ENCODE measurements at regions not wholly inside any gene's neighbourhood (a gene's known extent, or its start where the extent isn't known, plus 50 kb on each side); places are given as distances from the start of the nearest gene placed in this dataset.

GRCh38 chr10:112094984-112095383, 88.6 kb downstream of the GPAM start:
- FAIRE-seq (no peak), DNase-seq (ENCODE audit: low read depth, low spot score) (no peak)
- no peaks in the 10 kb centered on the region for H3K36me3 ChIP-seq (ENCODE audit: control insufficient read depth in 2 of 2, extremely low read depth in 1 of 2, insufficient read depth in 2 of 2, low read length in 2 of 2)
- no peaks in the 10 kb centered on the region for H3K9me1 ChIP-seq (replicated peaks; ENCODE audit: control insufficient read depth, extremely low read depth, insufficient read depth, low read length)
- TF ChIP-seq, protein P1, sequence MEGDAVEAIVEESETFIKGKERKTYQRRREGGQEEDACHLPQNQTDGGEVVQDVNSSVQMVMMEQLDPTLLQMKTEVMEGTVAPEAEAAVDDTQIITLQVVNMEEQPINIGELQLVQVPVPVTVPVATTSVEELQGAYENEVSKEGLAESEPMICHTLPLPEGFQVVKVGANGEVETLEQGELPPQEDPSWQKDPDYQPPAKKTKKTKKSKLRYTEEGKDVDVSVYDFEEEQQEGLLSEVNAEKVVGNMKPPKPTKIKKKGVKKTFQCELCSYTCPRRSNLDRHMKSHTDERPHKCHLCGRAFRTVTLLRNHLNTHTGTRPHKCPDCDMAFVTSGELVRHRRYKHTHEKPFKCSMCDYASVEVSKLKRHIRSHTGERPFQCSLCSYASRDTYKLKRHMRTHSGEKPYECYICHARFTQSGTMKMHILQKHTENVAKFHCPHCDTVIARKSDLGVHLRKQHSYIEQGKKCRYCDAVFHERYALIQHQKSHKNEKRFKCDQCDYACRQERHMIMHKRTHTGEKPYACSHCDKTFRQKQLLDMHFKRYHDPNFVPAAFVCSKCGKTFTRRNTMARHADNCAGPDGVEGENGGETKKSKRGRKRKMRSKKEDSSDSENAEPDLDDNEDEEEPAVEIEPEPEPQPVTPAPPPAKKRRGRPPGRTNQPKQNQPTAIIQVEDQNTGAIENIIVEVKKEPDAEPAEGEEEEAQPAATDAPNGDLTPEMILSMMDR (IDR thresholded peaks at IDR 0.05; ENCODE audit: extremely low read depth in 1 of 2, insufficient read depth in 1 of 2, low read depth in 1 of 2, low read length in 2 of 2) = no peak
- TF ChIP-seq MYC (IDR thresholded peaks at IDR 0.05; ENCODE audit: low read depth, low read length) (no peak), JUN (IDR thresholded peaks at IDR 0.05; ENCODE audit: borderline replicate concordance, insufficient read depth, insufficient read length, low read depth) (no peak), GATA2 (IDR thresholded peaks at IDR 0.05; ENCODE audit: insufficient read depth, insufficient read length, low read depth, low read length) (no peak), POLR2AphosphoS5 (IDR thresholded peaks at IDR 0.05; ENCODE audit: insufficient read depth, low read depth, low read length) (no peak), MAX (IDR thresholded peaks at IDR 0.05; ENCODE audit: insufficient read depth, insufficient read length) (no peak), FOS (IDR thresholded peaks at IDR 0.05; ENCODE audit: borderline replicate concordance, insufficient read depth, low read length) (no peak), EZH2 (IDR thresholded peaks at IDR 0.05; ENCODE audit: borderline replicate concordance, low read depth, low read length, severe bottlenecking) (no peak), POLR2A (IDR thresholded peaks at IDR 0.05; ENCODE audit: low read depth, low read length) (no peak)
- no peaks in the 10 kb centered on the region for H4K20me1 ChIP-seq (replicated peaks; ENCODE audit: control insufficient read depth, extremely low read depth, insufficient read depth, low read length)
- no peak overlapping the region for H2AFZ ChIP-seq (ENCODE audit: low read depth, low read length)
- no peak overlapping the region for H3K4me2 ChIP-seq (ENCODE audit: insufficient read depth, low read length)
- H3K4me3 ChIP-seq (replicated peaks in 1 of 3; ENCODE audit: insufficient read depth in 1 of 3, low read depth in 1 of 3, low read length in 3 of 3) = no peak overlapping the region
- no peaks in the 10 kb centered on the region for H3K9me3 ChIP-seq (replicated peaks; ENCODE audit: control insufficient read depth, insufficient read depth, low read length)
- H3K4me1 ChIP-seq (ENCODE audit: control insufficient read depth, extremely low read depth, insufficient read depth, low read length) = no peaks in the 10 kb centered on the region
- no peak overlapping the region for H3K9ac ChIP-seq (replicated peaks; ENCODE audit: extremely low read depth, insufficient read depth, low read length)
- dilution Hi-C loops (cut with MboI; ENCODE audit: extremely low pct_ligation_motif_present, low sequenced_read_pairs) = no loop called here
- intact Hi-C loops (cut with micrococcal nuclease) = no loop called here
- no peaks in the 10 kb centered on the region for H3K79me2 ChIP-seq (ENCODE audit: control insufficient read depth, insufficient read depth, low read length)
- POLR2A ChIA-PET = no interaction called here
- no TSS peak for BruUV-seq (replicated peaks)
- H3K27me3 ChIP-seq (ENCODE audit: control insufficient read depth in 2 of 2, insufficient read depth in 2 of 2, low read length in 2 of 2) = no peaks in the 10 kb centered on the region
- H3K27ac ChIP-seq (ENCODE audit: insufficient read depth, low read depth, low read length) = no peak overlapping the region
- CTCF ChIA-PET = no interaction called here

Measured in endothelial cell of umbilical vein (primary cell).